ENCODE measurements at regions not wholly inside any gene's neighbourhood (a gene's known extent, or its start where the extent isn't known, plus 50 kb on each side); places are given as distances from the start of the nearest gene placed in this dataset.

GRCh38 chr10:91038971-91039370 lies 118.1 kb upstream of the ANKRD1 start:
- no peak for FAIRE-seq

GRCh38 chr10:91040343-91040742 lies 119.5 kb upstream of the ANKRD1 start:
- FAIRE-seq, result no peak

GRCh38 chr10:91042069-91042468 lies 121.2 kb upstream of the ANKRD1 start:
- no peak for FAIRE-seq

- no peak for FAIRE-seq
Observed at GRCh38 chr10:91043173-91043910, 122.5 kb upstream of the ANKRD1 start.

GRCh38 chr10:91046869-91047268 lies 126.0 kb upstream of the ANKRD1 start:
- FAIRE-seq, result no peak

- no peak for FAIRE-seq
Observed at GRCh38 chr10:91048380-91048779, 127.5 kb upstream of the ANKRD1 start.

- no peak for FAIRE-seq
Observed at GRCh38 chr10:91049296-91049987, 128.6 kb upstream of the ANKRD1 start.

- no peak for FAIRE-seq
Observed at GRCh38 chr10:91049988-91050360, 129.1 kb upstream of the ANKRD1 start.

GRCh38 chr10:91050371-91051034 lies 129.6 kb upstream of the ANKRD1 start:
- no peak for FAIRE-seq

GRCh38 chr10:91051829-91052228 lies 130.9 kb upstream of the ANKRD1 start:
- FAIRE-seq, result no peak

- no peak for FAIRE-seq
Observed at GRCh38 chr10:91054325-91054724, 133.4 kb upstream of the ANKRD1 start.

GRCh38 chr10:91061187-91061586 lies 140.3 kb upstream of the ANKRD1 start:
- no peak for FAIRE-seq

GRCh38 chr10:91061608-91062007 lies 140.7 kb upstream of the ANKRD1 start:
- FAIRE-seq, result no peak

- FAIRE-seq, result no peak
Observed at GRCh38 chr10:91062091-91062490, 141.2 kb upstream of the ANKRD1 start.

GRCh38 chr10:91071786-91072185 lies 148.7 kb upstream of the PCGF5 start:
- no peak for FAIRE-seq

- FAIRE-seq, result no peak
Observed at GRCh38 chr10:91073286-91073979, 147.0 kb upstream of the PCGF5 start.

- FAIRE-seq, result no peak
Observed at GRCh38 chr10:91076991-91077548, 143.4 kb upstream of the PCGF5 start.

- no peak for FAIRE-seq
Observed at GRCh38 chr10:91077549-91078071, 142.9 kb upstream of the PCGF5 start.

- no peak for FAIRE-seq
Observed at GRCh38 chr10:91080776-91081175, 139.7 kb upstream of the PCGF5 start.

GRCh38 chr10:91082447-91082846 lies 138.0 kb upstream of the PCGF5 start:
- no peak for FAIRE-seq

- FAIRE-seq, result no peak
Observed at GRCh38 chr10:91088300-91089140, 131.9 kb upstream of the PCGF5 start.

All from colon (tissue), 2 donors.